Ovary (tissue), 7 donors: ENCODE measurements at regions not wholly inside any gene's neighbourhood (a gene's known extent, or its start where the extent isn't known, plus 50 kb on each side); places are given as distances from the start of the nearest gene placed in this dataset.

ENCODE experiments used
- DNase-seq, 5 donors: peaks; one replicate each; pipeline ENCODE4 v3.0.0-alpha.2; 2019 to 2020
- H3K27ac ChIP-seq, 2 donors: fragments of 200-600 bp; one replicate each; pipeline versions ENCODE4 v1.5.1 to v1.8.0; 2019 to 2022
- H3K27me3 ChIP-seq: fragments of 200-600 bp; one replicate; pipeline ENCODE4 v1.8.0; 2022
- H3K36me3 ChIP-seq: fragments of 200-600 bp; sonication (generic); one replicate; pipeline ENCODE4 v1.5.1; 2019
- H3K4me1 ChIP-seq: one replicate; pipeline ENCODE4 v1.8.1; 2013; ENCODE audit warnings: mild to moderate bottlenecking, moderate library complexity; ENCODE audit not compliant: insufficient read depth
- H3K4me3 ChIP-seq: fragments of 200-600 bp; sonication (generic); one replicate; pipeline ENCODE4 v1.5.1; 2017
- H3K9me3 ChIP-seq, 2 donors: fragments of 200-600 bp in 1 of 2; sonication (generic) in 1 of 2; one replicate each; pipeline versions ENCODE4 v1.5.1 to v1.8.1; 2013 to 2019; ENCODE audit warnings: mild to moderate bottlenecking in 1 of 2, moderate library complexity in 1 of 2
- CTCF ChIP-seq, 3 donors: fragments of 450-650 bp in 2 of 3; fragments of 200-600 bp in 1 of 3; IDR thresholded peaks; one replicate each; pipeline versions ENCODE4 v1.5.1 to v1.8.0; 2016 to 2022; ENCODE audit warnings: antibody characterized with exemption in 3 of 3, mild to moderate bottlenecking in 1 of 3
- EP300 ChIP-seq: sonication (generic); formaldehyde crosslinking; IDR thresholded peaks from one replicate; pipeline ENCODE4 v1.6.1; 2017; ENCODE audit warnings: antibody characterized with exemption
- POLR2A ChIP-seq: fragments of 450-650 bp; IDR thresholded peaks from one replicate; pipeline ENCODE4 v1.6.1; 2017; ENCODE audit warnings: antibody characterized with exemption, mild to moderate bottlenecking, moderate library complexity
- WGBS, 3 donors: extraction: QIAGEN DNeasy Blood & Tissue Kit in 1 of 3; methylation state at CpG; one replicate each; pipeline versions ENCODE4 v1.1.5 to v1.1.7; 2013 to 2017; 5-methylcytosine and 5-hydroxymethylcytosine counted together
- intact Hi-C, 4 donors: fragments of 100-400 bp; cut with DNase I; formaldehyde crosslinking; loops; one replicate each; pipeline versions ENCODE4 v1.11.0 to v1.15.1; 2022 to 2023
- donor health status: DM: no; HTN: no; CAD: no; lungs with moderate emphysema.
- donor health status: DM: no; HTN: no; CAD: no.
- donor health status: Bipolar disorder and iron deficiency.
- donor health status: DM: no; HTN: no; CAD: no.
- donor health status: DM: yes; HTN: yes; CAD: no.

DNA sequence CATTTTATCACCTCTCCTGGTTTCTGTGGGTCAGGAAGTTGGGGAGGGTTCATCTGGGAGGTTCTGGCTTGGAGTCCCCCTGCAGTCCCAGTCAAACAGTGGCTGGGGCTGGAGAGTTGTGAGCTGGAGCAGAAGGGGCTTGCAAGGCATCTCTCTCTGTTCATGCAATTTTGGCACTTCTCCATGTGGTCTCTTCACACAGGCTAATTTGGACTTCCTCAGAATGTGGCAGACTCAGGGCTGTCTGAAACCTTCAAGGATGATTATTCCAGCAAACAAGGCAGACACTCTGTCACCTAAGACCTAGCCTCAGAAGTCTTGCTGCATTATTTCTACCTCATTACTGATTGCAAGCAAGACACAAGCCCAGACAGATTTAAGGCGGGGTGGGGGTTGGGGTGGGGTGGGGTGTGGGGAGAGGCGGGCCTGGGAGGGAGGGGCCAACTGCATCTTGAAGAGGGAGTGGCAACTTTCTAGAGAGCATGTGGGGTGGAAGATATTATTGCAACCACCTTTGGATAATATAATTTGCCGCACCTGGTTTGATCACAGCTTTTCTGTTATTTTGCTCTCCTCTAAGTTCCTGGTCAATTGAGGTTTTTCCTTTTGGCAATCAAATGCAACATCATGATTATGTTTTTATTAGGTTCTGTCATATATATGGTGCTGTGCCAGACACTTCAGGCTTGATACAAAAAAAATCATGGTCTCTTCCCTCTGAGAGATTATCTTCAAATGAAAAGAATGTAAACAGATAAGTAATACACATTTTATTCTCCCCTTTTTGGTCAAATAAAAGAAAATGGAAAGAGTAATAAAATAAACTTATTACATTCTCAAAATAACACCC, 799.5 kb downstream of the RPA4 start:
- DNase-seq = no peak
- WGBS, 3 donors = 44 to 60% (median 54%) methylated on average over 3 of the region's 3 CpGs
- TF ChIP-seq POLR2A (no peak), EP300 (no peak), CTCF (IDR thresholded peaks at IDR 0.05) (no peak)
- no peaks in the 10 kb centered on the region for H3K4me1 ChIP-seq
- H3K27me3 ChIP-seq = no peaks in the 10 kb centered on the region
- H3K9me3 ChIP-seq = no peaks in the 10 kb centered on the region
- intact Hi-C loops = no loop called here
- no peak overlapping the region for H3K27ac ChIP-seq
- H3K4me3 ChIP-seq = no peak overlapping the region
- no peaks in the 10 kb centered on the region for H3K36me3 ChIP-seq

DNA sequence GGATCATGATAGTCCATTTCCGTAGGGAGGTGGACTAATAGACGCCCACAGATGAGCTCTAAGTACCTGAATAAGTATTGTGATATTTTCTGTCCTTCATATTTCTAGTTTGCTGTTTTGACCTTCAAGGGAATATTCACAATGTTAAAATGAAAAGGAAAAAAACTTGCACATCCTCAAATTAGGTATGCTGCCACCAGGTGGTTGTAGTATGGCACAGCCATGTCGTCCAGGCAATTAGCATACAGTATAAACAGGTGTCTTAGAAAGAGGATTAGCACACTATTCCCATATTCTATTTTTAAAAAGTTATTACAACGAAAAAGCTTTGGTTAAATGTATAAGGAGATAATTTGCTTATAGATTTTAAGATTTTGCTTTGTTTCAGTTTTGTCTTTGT, 802.0 kb downstream of the RPA4 start:
- no peak overlapping the region for H3K4me3 ChIP-seq
- 55 to 58% (median 57%) methylated on average over 4 of the region's 4 CpGs for WGBS, 3 donors
- no peaks in the 10 kb centered on the region for H3K27me3 ChIP-seq
- no peaks in the 10 kb centered on the region for H3K4me1 ChIP-seq
- no peaks in the 10 kb centered on the region for H3K9me3 ChIP-seq
- no peaks in the 10 kb centered on the region for H3K36me3 ChIP-seq
- TF ChIP-seq EP300 = no peak
- no peak for TF ChIP-seq CTCF (IDR thresholded peaks at IDR 0.05)
- TF ChIP-seq POLR2A = no peak
- DNase-seq = no peak
- H3K27ac ChIP-seq = no peak overlapping the region
- intact Hi-C loops = no loop called here

- no peak for DNase-seq
- H3K27me3 ChIP-seq = no peaks in the 10 kb centered on the region
- H3K4me1 ChIP-seq = no peaks in the 10 kb centered on the region
- H3K4me3 ChIP-seq = no peak overlapping the region
- TF ChIP-seq POLR2A (no peak), CTCF (IDR thresholded peaks at IDR 0.05) (no peak), EP300 (no peak)
- H3K36me3 ChIP-seq = no peaks in the 10 kb centered on the region
- intact Hi-C loops = no loop called here
- no peak overlapping the region for H3K27ac ChIP-seq
- WGBS, 3 donors = 61 to 73% (median 64%) methylated on average over 2 of the region's 2 CpGs
- H3K9me3 ChIP-seq = no peaks in the 10 kb centered on the region
Observed at GRCh38 chrX:97691901-97692455, 808.3 kb downstream of the RPA4 start.

DNA sequence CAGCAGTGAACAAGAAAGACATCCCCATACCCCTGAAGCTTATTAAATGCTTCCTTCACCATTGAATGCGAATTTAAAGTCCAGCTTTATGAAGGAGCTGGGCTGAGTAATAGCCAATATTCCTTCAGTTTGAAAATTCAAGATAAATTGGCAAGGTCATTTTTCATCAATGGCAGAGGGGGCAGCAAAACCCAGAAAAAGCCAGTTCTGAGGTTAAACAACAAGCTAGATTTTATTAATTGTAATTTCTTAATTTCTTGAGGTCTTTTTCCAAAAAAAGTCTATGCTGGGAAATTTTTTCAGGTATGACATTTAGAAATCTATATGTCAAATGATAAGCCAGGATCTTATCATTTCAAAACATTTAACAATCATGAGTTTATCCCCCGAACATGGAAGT, 808.9 kb downstream of the RPA4 start:
- no peaks in the 10 kb centered on the region for H3K27me3 ChIP-seq
- intact Hi-C loops = no loop called here
- H3K36me3 ChIP-seq = no peaks in the 10 kb centered on the region
- no peak overlapping the region for H3K4me3 ChIP-seq
- TF ChIP-seq CTCF (IDR thresholded peaks at IDR 0.05) = no peak
- no peak for TF ChIP-seq EP300
- no peak for TF ChIP-seq POLR2A
- no peak overlapping the region for H3K27ac ChIP-seq
- whole genome bisulfite sequencing, 3 donors = 66 to 76% (median 73%) methylated on average over 2 of the region's 2 CpGs
- no peaks in the 10 kb centered on the region for H3K4me1 ChIP-seq
- no peaks in the 10 kb centered on the region for H3K9me3 ChIP-seq
- DNase-seq = no peak
